ENCODE measurements at regions not wholly inside any gene's neighbourhood (a gene's known extent, or its start where the extent isn't known, plus 50 kb on each side); places are given as distances from the start of the nearest gene placed in this dataset.

GRCh38 chr7:91353848-91354247, 89.6 kb downstream of the FZD1 start:
- Histone ChIP-seq H3K27ac (no peak overlapping the region), H3K27me3 (no peaks in the 10 kb centered on the region), H3K4me1 (no peaks in the 10 kb centered on the region), H3K36me3 (no peaks in the 10 kb centered on the region), H3K9me3 (no peaks in the 10 kb centered on the region), H3K4me3 (no peak overlapping the region)
- DNase-seq (ENCODE audit: low spot score in 2 of 2), result no peak
- TF ChIP-seq POLR2AphosphoS5 (IDR thresholded peaks at IDR 0.05) (no peak), POLR2A (IDR thresholded peaks at IDR 0.05) (no peak)
- TF ChIP-seq, protein P1, sequence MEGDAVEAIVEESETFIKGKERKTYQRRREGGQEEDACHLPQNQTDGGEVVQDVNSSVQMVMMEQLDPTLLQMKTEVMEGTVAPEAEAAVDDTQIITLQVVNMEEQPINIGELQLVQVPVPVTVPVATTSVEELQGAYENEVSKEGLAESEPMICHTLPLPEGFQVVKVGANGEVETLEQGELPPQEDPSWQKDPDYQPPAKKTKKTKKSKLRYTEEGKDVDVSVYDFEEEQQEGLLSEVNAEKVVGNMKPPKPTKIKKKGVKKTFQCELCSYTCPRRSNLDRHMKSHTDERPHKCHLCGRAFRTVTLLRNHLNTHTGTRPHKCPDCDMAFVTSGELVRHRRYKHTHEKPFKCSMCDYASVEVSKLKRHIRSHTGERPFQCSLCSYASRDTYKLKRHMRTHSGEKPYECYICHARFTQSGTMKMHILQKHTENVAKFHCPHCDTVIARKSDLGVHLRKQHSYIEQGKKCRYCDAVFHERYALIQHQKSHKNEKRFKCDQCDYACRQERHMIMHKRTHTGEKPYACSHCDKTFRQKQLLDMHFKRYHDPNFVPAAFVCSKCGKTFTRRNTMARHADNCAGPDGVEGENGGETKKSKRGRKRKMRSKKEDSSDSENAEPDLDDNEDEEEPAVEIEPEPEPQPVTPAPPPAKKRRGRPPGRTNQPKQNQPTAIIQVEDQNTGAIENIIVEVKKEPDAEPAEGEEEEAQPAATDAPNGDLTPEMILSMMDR (IDR thresholded peaks at IDR 0.05), result no peak
- intact Hi-C loops (cut with DNase I; ENCODE audit: low total_unique reads), result no loop called here

DNA sequence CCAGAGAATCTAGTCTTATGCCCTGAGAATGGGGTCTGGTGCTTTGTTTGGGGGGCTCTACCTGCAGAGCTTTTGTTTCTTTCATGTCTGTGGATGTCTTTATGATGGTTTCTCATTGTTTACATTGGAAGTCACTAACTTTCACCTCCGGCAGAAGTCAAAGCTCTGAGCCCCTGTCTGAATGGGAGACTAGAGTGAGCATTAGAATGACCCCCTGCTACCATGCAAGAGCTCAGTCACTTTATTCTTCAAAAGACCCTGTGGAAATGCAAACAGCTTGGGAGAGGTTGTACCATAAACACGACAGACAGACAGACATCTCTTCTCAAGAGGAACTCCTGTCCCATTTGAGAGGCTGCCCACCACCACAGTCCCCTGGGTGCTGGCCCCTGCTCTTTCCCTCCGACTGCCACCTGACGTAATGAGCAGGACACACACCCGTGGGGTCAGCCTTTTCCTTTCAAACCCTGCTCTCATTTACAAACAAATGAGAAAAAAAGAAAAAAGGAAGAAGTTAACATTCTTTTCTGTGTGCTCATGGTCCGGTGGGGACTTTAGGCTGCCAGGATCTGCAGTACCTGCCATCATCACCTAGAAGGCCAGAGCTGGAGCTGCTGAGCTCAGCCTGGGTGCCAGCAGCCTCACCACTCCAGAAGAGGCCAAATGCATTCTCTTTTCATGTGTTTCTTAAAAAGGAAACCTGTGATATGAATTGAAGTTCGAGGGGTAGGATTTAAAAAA, 91.6 kb downstream of the FZD1 start:
- H3K27me3 ChIP-seq, result no peaks in the 10 kb centered on the region
- no peaks in the 10 kb centered on the region for H3K9me3 ChIP-seq
- no peak for DNase-seq (ENCODE audit: low spot score in 2 of 2)
- H3K4me1 ChIP-seq, result no peaks in the 10 kb centered on the region
- TF ChIP-seq, protein P1 (IDR thresholded peaks at IDR 0.05), result no peak
- TF ChIP-seq POLR2A (IDR thresholded peaks at IDR 0.05), result no peak
- TF ChIP-seq POLR2AphosphoS5 (IDR thresholded peaks at IDR 0.05), result no peak
- no peak overlapping the region for H3K4me3 ChIP-seq
- no peak overlapping the region for H3K27ac ChIP-seq
- intact Hi-C loops (cut with DNase I; ENCODE audit: low total_unique reads), result no loop called here
- no peaks in the 10 kb centered on the region for H3K36me3 ChIP-seq

DNA sequence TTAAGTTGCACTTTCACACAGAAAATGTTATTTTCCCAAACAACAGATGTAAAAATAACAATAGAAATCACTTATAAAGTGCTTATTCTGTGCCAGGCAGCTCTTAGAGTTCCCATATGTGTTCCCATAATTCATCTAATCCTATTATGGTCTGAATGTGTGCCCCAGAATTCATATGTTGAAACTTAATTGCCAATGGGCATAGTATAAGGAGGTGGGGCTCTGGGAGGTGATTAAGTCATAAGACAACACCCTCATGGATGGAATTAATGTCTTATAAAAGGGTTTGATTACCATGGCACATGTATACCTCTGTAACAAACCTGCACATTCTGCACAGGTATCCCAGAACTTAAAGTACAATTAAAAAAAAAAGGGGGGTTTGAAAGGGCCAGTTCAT, 92.7 kb downstream of the FZD1 start:
- Histone ChIP-seq H3K36me3 (no peaks in the 10 kb centered on the region), H3K27me3 (no peaks in the 10 kb centered on the region), H3K9me3 (no peaks in the 10 kb centered on the region), H3K4me1 (no peaks in the 10 kb centered on the region), H3K4me3 (no peak overlapping the region), H3K27ac (no peak overlapping the region)
- TF ChIP-seq, protein P1 (IDR thresholded peaks at IDR 0.05), result no peak
- no peak for TF ChIP-seq POLR2A (IDR thresholded peaks at IDR 0.05)
- no peak for TF ChIP-seq POLR2AphosphoS5 (IDR thresholded peaks at IDR 0.05)
- DNase-seq (ENCODE audit: low spot score in 2 of 2), result no peak
- intact Hi-C loops (cut with DNase I; ENCODE audit: low total_unique reads), result no loop called here

DNA sequence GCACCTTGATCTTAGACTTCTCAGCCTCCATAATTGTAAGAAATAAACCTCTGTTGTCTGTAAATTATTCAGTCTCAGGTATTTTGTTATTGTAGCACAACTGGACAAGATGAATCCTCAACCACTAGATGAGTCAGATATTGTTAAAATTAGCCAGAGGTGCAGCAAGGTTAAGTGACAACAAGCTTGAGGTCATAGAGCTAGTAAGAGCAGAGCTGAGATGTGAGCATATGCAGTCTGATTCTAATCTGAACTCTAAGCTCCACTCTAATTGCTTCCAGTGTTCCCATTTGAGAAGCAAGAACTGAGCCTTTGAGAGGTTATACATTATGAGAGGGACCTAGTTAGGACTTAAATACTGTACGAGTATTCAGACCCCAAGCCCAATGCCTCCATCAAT, 93.1 kb downstream of the FZD1 start:
- no peaks in the 10 kb centered on the region for H3K4me1 ChIP-seq
- H3K9me3 ChIP-seq, result no peaks in the 10 kb centered on the region
- no peak overlapping the region for H3K27ac ChIP-seq
- TF ChIP-seq POLR2A (IDR thresholded peaks at IDR 0.05) (no peak), POLR2AphosphoS5 (IDR thresholded peaks at IDR 0.05) (no peak)
- TF ChIP-seq, protein P1 (IDR thresholded peaks at IDR 0.05), result no peak
- DNase-seq (ENCODE audit: low spot score in 2 of 2), result no peak
- H3K27me3 ChIP-seq, result no peaks in the 10 kb centered on the region
- no peak overlapping the region for H3K4me3 ChIP-seq
- intact Hi-C loops (cut with DNase I; ENCODE audit: low total_unique reads), result no loop called here
- H3K36me3 ChIP-seq, result no peaks in the 10 kb centered on the region

DNA sequence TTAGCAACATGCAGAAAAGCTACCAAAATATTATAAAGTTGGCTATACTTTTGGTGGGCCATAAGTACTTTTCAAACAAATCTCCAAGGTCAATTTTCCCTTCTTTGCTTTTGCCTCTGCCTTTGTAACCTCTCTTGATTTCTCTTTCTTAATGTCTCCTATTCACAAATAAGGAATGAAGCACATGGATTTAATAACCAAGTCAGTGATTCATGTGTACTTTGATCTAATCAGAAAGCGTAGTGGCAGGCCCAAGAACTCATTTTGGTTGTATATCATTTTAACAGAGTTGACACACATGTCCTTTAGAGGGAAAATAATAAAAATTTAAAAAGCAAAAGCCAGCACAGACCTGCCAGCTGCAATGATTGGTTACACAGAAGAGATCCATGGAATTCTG, 93.7 kb downstream of the FZD1 start:
- intact Hi-C loops (cut with DNase I; ENCODE audit: low total_unique reads), result no loop called here
- Histone ChIP-seq H3K4me1 (no peaks in the 10 kb centered on the region), H3K27me3 (no peaks in the 10 kb centered on the region), H3K9me3 (no peaks in the 10 kb centered on the region), H3K36me3 (no peaks in the 10 kb centered on the region), H3K4me3 (no peak overlapping the region), H3K27ac (no peak overlapping the region)
- TF ChIP-seq POLR2A (IDR thresholded peaks at IDR 0.05), result no peak
- TF ChIP-seq, protein P1 (IDR thresholded peaks at IDR 0.05), result no peak
- TF ChIP-seq POLR2AphosphoS5 (IDR thresholded peaks at IDR 0.05), result no peak
- no peak for DNase-seq (ENCODE audit: low spot score in 2 of 2)
